Ramos (cell line): ENCODE measurements at regions not wholly inside any gene's neighbourhood (a gene's known extent, or its start where the extent isn't known, plus 50 kb on each side); places are given as distances from the start of the nearest gene placed in this dataset.
"Not testable (repeated sequence)": the region's sequence is repeated elsewhere in the genome, so short reads cannot be mapped to it uniquely, and the experiment has no call there.

Experiments used
- in situ Hi-C: fragments of 300-500 bp; cut with MboI; formaldehyde crosslinking; loops from one replicate; pipeline ENCODE4 v1.14.3; 2022; ENCODE audit warnings: low sequenced_read_pairs; ENCODE audit not compliant: unreplicated experiment

GRCh38 chr3:10653866-10654611 lies 148.7 kb upstream of the ATP2B2 start:
- in situ Hi-C loops, result no loop called here

GRCh38 chr3:10655105-10655504 lies 149.7 kb upstream of the ATP2B2 start:
- in situ Hi-C loops, result no loop called here

- in situ Hi-C loops, result not testable (repeated sequence)
Measured at GRCh38 chr3:10657339-10657738, 152.0 kb upstream of the ATP2B2 start.

GRCh38 chr3:10665592-10665991 lies 150.4 kb upstream of the SLC6A11 start:
- in situ Hi-C loops, result no loop called here

GRCh38 chr3:10666621-10667020 lies 149.4 kb upstream of the SLC6A11 start:
- in situ Hi-C loops, result no loop called here

GRCh38 chr3:10667269-10667668 lies 148.8 kb upstream of the SLC6A11 start:
- in situ Hi-C loops, result no loop called here

- in situ Hi-C loops, result no loop called here
Measured at GRCh38 chr3:10667901-10668476, 148.0 kb upstream of the SLC6A11 start.

- in situ Hi-C loops, result no loop called here
Measured at GRCh38 chr3:10669490-10670048, 146.5 kb upstream of the SLC6A11 start.

- in situ Hi-C loops, result no loop called here
Measured at GRCh38 chr3:10672422-10672821, 143.6 kb upstream of the SLC6A11 start.

- in situ Hi-C loops, result no loop called here
Measured at GRCh38 chr3:10674578-10674977, 141.4 kb upstream of the SLC6A11 start.

- in situ Hi-C loops, result no loop called here
Measured at GRCh38 chr3:10676905-10677304, 139.1 kb upstream of the SLC6A11 start.

- in situ Hi-C loops, result no loop called here
Measured at GRCh38 chr3:10678796-10679376, 137.1 kb upstream of the SLC6A11 start.

GRCh38 chr3:10680796-10681195 lies 135.2 kb upstream of the SLC6A11 start:
- in situ Hi-C loops, result no loop called here

GRCh38 chr3:10682692-10683091 lies 133.3 kb upstream of the SLC6A11 start:
- in situ Hi-C loops, result no loop called here

- in situ Hi-C loops, result no loop called here
Measured at GRCh38 chr3:10683106-10683505, 132.9 kb upstream of the SLC6A11 start.

- in situ Hi-C loops, result no loop called here
Measured at GRCh38 chr3:10688126-10688525, 127.9 kb upstream of the SLC6A11 start.

GRCh38 chr3:10688548-10689172 lies 127.4 kb upstream of the SLC6A11 start:
- in situ Hi-C loops, result no loop called here

GRCh38 chr3:10692039-10692622 lies 123.9 kb upstream of the SLC6A11 start:
- in situ Hi-C loops, result no loop called here

- in situ Hi-C loops, result no loop called here
Measured at GRCh38 chr3:10693457-10693856, 122.6 kb upstream of the SLC6A11 start.

GRCh38 chr3:10694179-10694578 lies 121.8 kb upstream of the SLC6A11 start:
- in situ Hi-C loops, result no loop called here

GRCh38 chr3:10695186-10695585 lies 120.8 kb upstream of the SLC6A11 start:
- in situ Hi-C loops, result not testable (repeated sequence)
